ENCODE measurements at regions not wholly inside any gene's neighbourhood (a gene's known extent, or its start where the extent isn't known, plus 50 kb on each side); places are given as distances from the start of the nearest gene placed in this dataset.

DNA sequence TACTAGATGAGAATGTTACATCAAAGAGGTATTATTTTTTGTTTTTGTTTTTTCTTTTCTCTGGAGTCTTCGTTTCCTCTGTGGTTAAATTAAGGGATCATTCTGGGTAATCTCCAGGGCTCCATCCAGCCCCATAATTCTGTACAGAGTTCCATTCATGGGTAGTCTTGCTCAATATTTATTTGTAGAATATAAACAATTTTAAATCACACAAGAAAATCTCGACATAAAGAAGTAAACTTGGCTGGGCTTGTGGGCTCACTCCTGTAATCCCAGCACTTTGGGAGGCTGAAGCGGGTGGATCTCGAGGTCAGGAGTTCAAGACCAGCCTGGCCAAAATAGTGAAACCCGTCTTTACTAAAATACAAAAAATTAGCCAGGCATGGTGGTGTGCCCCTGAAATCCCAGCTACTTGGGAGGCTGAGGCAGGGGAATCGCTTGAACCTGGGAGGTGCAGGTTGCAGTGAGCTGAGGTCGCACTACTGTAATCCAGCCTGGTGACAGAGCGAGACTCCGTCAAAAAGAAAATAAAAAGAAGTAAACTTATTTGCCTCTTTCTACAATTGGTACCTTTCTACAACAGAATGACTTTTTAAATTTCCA lies 166.8 kb upstream of the TGFBR2 start:
- Histone ChIP-seq H3K4me1 (ENCODE audit: control insufficient read depth in 1 of 2, insufficient read depth in 1 of 2, low read depth in 1 of 2, low read length in 1 of 2) (peaks cover 0 to 5% of the 10 kb centered on the region in 2 experiments), H3K27ac (no peak overlapping the region), H3K9me3 (no peaks in the 10 kb centered on the region), H3K27me3 (no peaks in the 10 kb centered on the region), H3K36me3 (no peaks in the 10 kb centered on the region), H3K4me3 (ENCODE audit: low read depth in 1 of 2, low read length in 1 of 2) (no peak overlapping the region)
- TF ChIP-seq, protein P1, sequence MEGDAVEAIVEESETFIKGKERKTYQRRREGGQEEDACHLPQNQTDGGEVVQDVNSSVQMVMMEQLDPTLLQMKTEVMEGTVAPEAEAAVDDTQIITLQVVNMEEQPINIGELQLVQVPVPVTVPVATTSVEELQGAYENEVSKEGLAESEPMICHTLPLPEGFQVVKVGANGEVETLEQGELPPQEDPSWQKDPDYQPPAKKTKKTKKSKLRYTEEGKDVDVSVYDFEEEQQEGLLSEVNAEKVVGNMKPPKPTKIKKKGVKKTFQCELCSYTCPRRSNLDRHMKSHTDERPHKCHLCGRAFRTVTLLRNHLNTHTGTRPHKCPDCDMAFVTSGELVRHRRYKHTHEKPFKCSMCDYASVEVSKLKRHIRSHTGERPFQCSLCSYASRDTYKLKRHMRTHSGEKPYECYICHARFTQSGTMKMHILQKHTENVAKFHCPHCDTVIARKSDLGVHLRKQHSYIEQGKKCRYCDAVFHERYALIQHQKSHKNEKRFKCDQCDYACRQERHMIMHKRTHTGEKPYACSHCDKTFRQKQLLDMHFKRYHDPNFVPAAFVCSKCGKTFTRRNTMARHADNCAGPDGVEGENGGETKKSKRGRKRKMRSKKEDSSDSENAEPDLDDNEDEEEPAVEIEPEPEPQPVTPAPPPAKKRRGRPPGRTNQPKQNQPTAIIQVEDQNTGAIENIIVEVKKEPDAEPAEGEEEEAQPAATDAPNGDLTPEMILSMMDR (IDR thresholded peaks at IDR 0.05) = no peak

DNA sequence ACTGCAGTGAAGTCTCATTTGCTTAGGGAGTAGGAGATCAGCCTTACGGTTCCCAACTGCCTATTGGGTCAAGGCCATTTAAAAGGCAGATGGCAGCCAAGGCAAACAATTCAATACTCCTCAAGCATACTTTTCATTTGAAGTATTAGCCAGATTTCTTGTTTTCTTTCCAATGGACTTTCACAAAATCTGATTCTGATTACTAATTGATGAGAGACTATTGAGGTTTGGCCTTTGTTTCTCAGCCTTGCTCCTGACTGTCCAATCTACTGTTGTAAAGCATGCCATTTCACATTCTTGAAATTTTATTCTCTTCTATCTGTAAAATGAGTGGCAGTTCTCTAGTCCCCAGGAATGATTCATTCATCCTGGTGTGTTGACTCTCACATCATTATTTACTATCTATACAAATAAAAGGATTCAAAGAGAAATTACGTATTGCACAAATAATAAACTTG lies 166.2 kb upstream of the TGFBR2 start:
- Histone ChIP-seq H3K27ac (no peak overlapping the region), H3K4me1 (ENCODE audit: control insufficient read depth in 1 of 2, insufficient read depth in 1 of 2, low read depth in 1 of 2, low read length in 1 of 2) (peaks cover 0 to 5% of the 10 kb centered on the region in 2 experiments), H3K27me3 (no peaks in the 10 kb centered on the region), H3K4me3 (ENCODE audit: low read depth in 1 of 2, low read length in 1 of 2) (no peak overlapping the region), H3K9me3 (no peaks in the 10 kb centered on the region), H3K36me3 (no peaks in the 10 kb centered on the region)
- TF ChIP-seq, protein P1 (IDR thresholded peaks at IDR 0.05) = no peak

DNA sequence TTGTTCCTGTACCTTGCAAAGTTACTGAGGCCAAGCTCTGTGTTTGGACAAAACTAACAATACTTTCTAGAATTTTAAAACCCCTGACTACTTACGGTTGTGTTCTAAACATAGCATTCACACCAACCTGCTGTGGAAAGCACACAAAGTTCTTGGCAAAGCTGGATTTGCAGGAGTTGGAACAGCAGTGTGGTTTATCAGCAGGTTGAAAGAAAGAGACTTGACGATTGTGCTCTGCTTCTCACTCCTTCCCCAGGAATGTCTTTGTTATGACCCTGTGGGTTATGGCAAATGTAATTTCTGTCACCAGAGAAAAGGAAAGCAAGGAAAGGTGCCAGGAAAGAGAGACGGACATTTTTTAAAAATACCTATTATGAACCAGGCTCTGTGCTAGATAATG lies 165.5 kb upstream of the TGFBR2 start:
- Histone ChIP-seq H3K27me3 (no peaks in the 10 kb centered on the region), H3K9me3 (no peaks in the 10 kb centered on the region), H3K27ac (no peak overlapping the region), H3K36me3 (no peaks in the 10 kb centered on the region), H3K4me3 (ENCODE audit: low read depth in 1 of 2, low read length in 1 of 2) (no peak overlapping the region), H3K4me1 (ENCODE audit: control insufficient read depth in 1 of 2, insufficient read depth in 1 of 2, low read depth in 1 of 2, low read length in 1 of 2) (peaks cover 0 to under 1% of the 10 kb centered on the region in 2 experiments)
- TF ChIP-seq, protein P1 (IDR thresholded peaks at IDR 0.05) = no peak

DNA sequence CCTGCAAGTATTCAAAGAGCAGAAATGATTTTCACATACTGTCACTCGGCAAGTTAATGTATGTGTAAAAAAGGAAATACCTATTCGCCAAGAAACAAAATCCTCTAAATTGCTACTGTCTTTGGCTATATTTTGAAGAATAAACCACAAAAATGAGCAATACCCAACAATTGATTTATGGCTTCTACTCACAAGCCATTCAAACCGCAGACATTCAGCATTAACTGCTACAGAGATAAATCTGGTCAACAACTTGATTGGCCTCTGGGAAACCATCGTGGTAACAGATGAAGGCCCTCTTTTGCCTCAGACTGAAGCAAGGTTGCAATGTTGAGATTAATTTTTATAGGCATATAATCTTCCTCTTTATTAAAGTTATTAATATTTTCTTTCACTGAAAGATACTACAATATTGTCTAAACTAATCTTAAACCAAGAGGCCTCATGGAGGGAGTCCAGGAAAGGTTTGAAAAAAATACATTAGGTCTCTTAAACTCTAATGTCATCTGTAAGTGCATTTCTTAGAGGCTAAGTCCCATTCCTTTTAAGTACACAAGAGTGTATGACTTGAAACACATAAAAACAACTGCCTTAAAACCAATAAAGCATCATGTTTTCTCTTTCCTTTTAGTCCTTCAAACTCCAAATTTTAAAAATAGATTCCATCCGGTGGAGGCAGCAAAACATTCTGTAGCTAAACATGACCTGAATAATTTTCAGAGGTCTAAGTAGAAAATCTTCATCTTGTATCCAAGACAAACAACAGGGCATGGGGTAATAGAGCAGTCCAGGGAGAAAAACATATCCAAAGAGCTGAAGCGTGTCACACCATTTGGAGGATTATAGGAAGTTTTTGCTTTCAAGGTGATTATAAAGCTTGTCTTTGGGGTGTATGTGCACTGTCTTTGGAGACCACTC lies 162.4 kb upstream of the TGFBR2 start:
- H3K36me3 ChIP-seq = no peaks in the 10 kb centered on the region
- H3K4me3 ChIP-seq (ENCODE audit: low read depth in 1 of 2, low read length in 1 of 2) = no peak overlapping the region
- no peaks in the 10 kb centered on the region for H3K4me1 ChIP-seq (ENCODE audit: control insufficient read depth in 1 of 2, insufficient read depth in 1 of 2, low read depth in 1 of 2, low read length in 1 of 2)
- H3K27me3 ChIP-seq = no peaks in the 10 kb centered on the region
- no peak overlapping the region for H3K27ac ChIP-seq
- no peaks in the 10 kb centered on the region for H3K9me3 ChIP-seq
- TF ChIP-seq, protein P1 (IDR thresholded peaks at IDR 0.05) = no peak

DNA sequence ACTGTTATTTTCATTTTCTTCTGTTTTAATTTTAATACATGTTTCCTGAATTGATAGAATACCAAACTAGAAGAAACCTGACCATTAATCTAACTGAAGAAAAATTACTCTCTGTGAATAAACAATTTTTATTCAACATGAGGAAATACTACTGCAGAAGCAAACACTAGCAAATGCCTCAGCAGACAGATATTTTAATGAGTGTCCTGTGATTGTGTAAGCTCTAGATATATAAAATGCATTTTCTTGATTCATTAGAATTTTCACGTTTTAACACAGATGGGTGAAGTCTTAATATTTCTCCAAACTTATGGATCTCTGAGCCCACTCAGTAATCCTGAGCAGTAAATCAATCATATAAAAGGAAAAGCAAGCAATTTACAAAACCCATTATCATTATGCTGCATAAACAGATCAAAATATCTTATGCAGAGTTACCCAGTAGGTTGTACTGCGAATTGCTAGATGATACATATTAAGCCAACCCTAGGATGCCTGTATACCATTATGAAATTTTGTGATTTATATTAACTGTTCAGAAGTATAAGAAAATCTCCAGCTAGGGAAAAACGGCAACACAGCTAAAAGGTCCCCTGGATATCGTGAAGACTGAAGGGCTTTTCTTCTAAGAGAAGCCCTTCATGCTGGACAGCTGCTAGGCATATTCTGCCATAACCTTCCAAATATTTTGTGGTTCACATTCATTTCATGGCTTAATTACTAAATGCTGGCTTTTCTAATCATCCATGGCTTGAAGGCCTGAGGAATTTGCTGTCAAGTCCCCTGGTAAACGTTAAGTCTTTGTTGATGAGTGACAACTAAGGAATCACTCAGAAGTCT lies 157.7 kb upstream of the TGFBR2 start:
- Histone ChIP-seq H3K36me3 (no peaks in the 10 kb centered on the region), H3K27ac (no peak overlapping the region), H3K9me3 (no peaks in the 10 kb centered on the region), H3K27me3 (no peaks in the 10 kb centered on the region), H3K4me1 (ENCODE audit: control insufficient read depth in 1 of 2, insufficient read depth in 1 of 2, low read depth in 1 of 2, low read length in 1 of 2) (no peaks in the 10 kb centered on the region), H3K4me3 (ENCODE audit: low read depth in 1 of 2, low read length in 1 of 2) (no peak overlapping the region)
- TF ChIP-seq, protein P1 (IDR thresholded peaks at IDR 0.05) = no peak
